ENCODE measurements at regions not wholly inside any gene's neighbourhood (a gene's known extent, or its start where the extent isn't known, plus 50 kb on each side); places are given as distances from the start of the nearest gene placed in this dataset.

GRCh38 chr3:159791336-159791735 lies 197.3 kb upstream of the IL12A start:
- no peak for DNase-seq

GRCh38 chr3:159792070-159792469 lies 196.6 kb upstream of the IL12A start:
- no peak for DNase-seq

- DNase-seq = no peak
Observed at GRCh38 chr3:159795042-159795441, 193.6 kb upstream of the IL12A start.

GRCh38 chr3:159795681-159796175 lies 192.9 kb upstream of the IL12A start:
- no peak for DNase-seq

- no peak for DNase-seq
Observed at GRCh38 chr3:159796226-159796625, 192.4 kb upstream of the IL12A start.

- DNase-seq = no peak
Observed at GRCh38 chr3:159796744-159797143, 191.9 kb upstream of the IL12A start.

GRCh38 chr3:159797771-159798170 lies 190.9 kb upstream of the IL12A start:
- no peak for DNase-seq

GRCh38 chr3:159798951-159799350 lies 189.7 kb upstream of the IL12A start:
- DNase-seq = no peak

GRCh38 chr3:159800434-159801155 lies 188.0 kb upstream of the IL12A start:
- DNase-seq = no peak

- no peak for DNase-seq
Observed at GRCh38 chr3:159802864-159803263, 185.8 kb upstream of the IL12A start.

GRCh38 chr3:159803459-159803858 lies 185.2 kb upstream of the IL12A start:
- DNase-seq = no peak

- DNase-seq = peak; percentile 47
Observed at GRCh38 chr3:159804726-159805410, 183.8 kb upstream of the IL12A start.

- DNase-seq = no peak
Observed at GRCh38 chr3:159805411-159805772, 183.2 kb upstream of the IL12A start.

- no peak for DNase-seq
Observed at GRCh38 chr3:159806412-159806811, 182.2 kb upstream of the IL12A start.

GRCh38 chr3:159807137-159808040 lies 181.2 kb upstream of the IL12A start:
- no peak for DNase-seq

GRCh38 chr3:159813822-159814531 lies 174.7 kb upstream of the IL12A start:
- no peak for DNase-seq

- DNase-seq = no peak
Observed at GRCh38 chr3:159816512-159816911, 172.1 kb upstream of the IL12A start.

- no peak for DNase-seq
Observed at GRCh38 chr3:159817126-159817525, 171.5 kb upstream of the IL12A start.

GRCh38 chr3:159817571-159817970 lies 171.1 kb upstream of the IL12A start:
- no peak for DNase-seq

GRCh38 chr3:159818399-159818798 lies 170.2 kb upstream of the IL12A start:
- no peak for DNase-seq

GRCh38 chr3:159818997-159819500 lies 169.6 kb upstream of the IL12A start:
- DNase-seq = no peak

- DNase-seq = no peak
Observed at GRCh38 chr3:159819676-159820075, 169.0 kb upstream of the IL12A start.
